GM12864 (cell line): ENCODE measurements at regions not wholly inside any gene's neighbourhood (a gene's known extent, or its start where the extent isn't known, plus 50 kb on each side); places are given as distances from the start of the nearest gene placed in this dataset.

ENCODE experiments used
- DNase-seq: peaks from one replicate; pipeline ENCODE4 v3.0.0-alpha.2; 2011; ENCODE audit warnings: low read depth
- H3K4me3 ChIP-seq: 2 replicates; pipeline ENCODE4 v1.5.1; 2011; ENCODE audit warnings: mild to moderate bottlenecking, low read depth, low read length, control low read depth
- CTCF ChIP-seq: IDR thresholded peaks from 2 replicates; pipeline ENCODE4 v1.5.1; 2011; ENCODE audit warnings: low read depth, mild to moderate bottlenecking, moderate library complexity, low read length, control low read depth, inconsistent platforms; ENCODE audit errors: missing control alignments

DNA sequence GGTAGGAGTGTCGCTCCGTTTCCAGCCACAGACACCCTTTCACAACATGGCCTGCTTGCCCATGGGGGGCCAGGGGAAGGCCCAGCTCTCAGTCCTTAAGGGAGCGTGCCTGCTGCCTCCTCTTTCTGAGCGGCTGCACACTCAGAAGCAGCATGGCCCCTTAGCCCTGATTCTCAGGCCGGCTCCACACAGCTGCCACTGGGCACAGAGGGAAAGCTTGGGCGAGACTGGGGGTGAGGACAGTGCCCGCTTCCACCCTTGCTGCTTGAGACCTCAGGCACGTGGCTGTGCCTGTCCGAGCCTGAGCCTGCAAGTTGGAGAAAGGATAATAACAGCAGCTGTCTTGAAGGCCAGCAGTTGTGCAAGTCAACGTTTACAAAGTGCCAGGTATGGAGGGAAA is 416.3 kb downstream of the SHANK2 start:
- DNase-seq = no peak
- TF ChIP-seq CTCF = no peak

DNA sequence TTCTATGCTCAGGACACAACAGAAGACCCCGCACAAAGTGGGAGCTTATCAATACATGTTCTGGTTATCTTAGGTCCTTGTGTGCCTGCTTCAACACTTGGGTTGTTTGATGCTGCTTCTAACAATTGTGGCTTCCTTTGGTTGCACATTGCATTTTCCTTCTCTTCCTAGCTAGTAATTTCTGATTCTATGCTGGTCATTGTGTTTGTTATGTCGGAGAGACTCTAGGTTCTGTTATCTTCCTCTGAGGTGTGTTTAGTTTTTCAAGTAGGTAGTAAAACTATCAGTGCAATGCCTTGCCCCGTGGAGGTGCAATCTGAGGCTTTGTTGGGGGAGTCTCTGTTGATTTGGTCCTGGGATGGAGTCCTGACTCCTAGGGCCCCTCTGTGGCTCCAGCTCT is 414.2 kb downstream of the SHANK2 start:
- no peak overlapping the region for H3K4me3 ChIP-seq
- DNase-seq = no peak
- no peak for TF ChIP-seq CTCF

More for the DNA sequence above, 416.3 kb downstream of the SHANK2 start:
- no peak overlapping the region for H3K4me3 ChIP-seq

DNA sequence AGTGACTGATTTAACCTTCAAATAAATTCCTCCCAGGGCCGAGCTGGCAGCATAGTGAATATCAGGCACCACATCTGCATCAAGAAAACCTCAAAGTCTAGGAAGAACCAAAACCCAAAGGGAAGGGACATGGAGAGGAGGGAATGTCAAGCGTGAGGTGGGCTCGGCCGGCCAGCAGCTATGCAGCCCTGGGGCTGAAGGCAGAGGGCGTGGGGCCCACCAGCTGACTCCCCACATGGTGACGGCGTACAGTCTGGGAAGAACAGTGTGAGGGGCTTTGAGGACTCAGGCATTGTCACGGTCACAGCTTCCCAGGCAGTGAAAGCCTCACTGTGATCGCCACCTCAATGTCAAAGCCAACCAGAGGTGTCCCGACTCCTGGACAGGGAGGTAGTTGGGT is 412.5 kb downstream of the SHANK2 start:
- no peak for DNase-seq
- no peak for TF ChIP-seq CTCF
- H3K4me3 ChIP-seq = no peak overlapping the region

- no peak overlapping the region for H3K4me3 ChIP-seq
- no peak for TF ChIP-seq CTCF
- DNase-seq = no peak
Measured at GRCh38 chr11:70841264-70841663, 411.1 kb downstream of the SHANK2 start.

GRCh38 chr11:70842256-70842655 is 410.1 kb downstream of the SHANK2 start:
- no peak for TF ChIP-seq CTCF
- DNase-seq = no peak
- no peak overlapping the region for H3K4me3 ChIP-seq

- no peak overlapping the region for H3K4me3 ChIP-seq
- no peak for DNase-seq
- TF ChIP-seq CTCF = no peak
Measured at GRCh38 chr11:70842701-70843100, 409.7 kb downstream of the SHANK2 start.

GRCh38 chr11:70843906-70844305 is 408.5 kb downstream of the SHANK2 start:
- TF ChIP-seq CTCF = no peak
- DNase-seq = no peak

More at GRCh38 chr11:70843906-70844305, 408.5 kb downstream of the SHANK2 start:
- no peak overlapping the region for H3K4me3 ChIP-seq
